Neural progenitor cell (in vitro differentiated cells): ENCODE measurements at regions not wholly inside any gene's neighbourhood (a gene's known extent, or its start where the extent isn't known, plus 50 kb on each side); places are given as distances from the start of the nearest gene placed in this dataset.

Experiments used
- DNase-seq: peaks from one replicate; pipeline ENCODE4 v3.0.0-alpha.2; 2016; ENCODE audit warnings: low spot score
- H2AFZ ChIP-seq: fragments of 200-600 bp; sonication (generic); replicated peaks from 2 replicates; pipeline ENCODE4 v1.6.1; 2016; ENCODE audit warnings: antibody characterized with exemption
- H3F3A ChIP-seq: fragments of 200-600 bp; sonication (generic); 2 replicates; pipeline ENCODE4 v1.6.1; 2016; ENCODE audit warnings: antibody characterized with exemption, low read depth
- H3K27ac ChIP-seq: fragments of 200-600 bp; sonication (generic); 2 replicates; pipeline ENCODE4 v1.5.1; 2016; ENCODE audit warnings: mild to moderate bottlenecking
- H3K27me3 ChIP-seq: fragments of 200-600 bp; sonication (generic); 2 replicates; pipeline ENCODE4 v1.6.1; 2016; ENCODE audit warnings: mild to moderate bottlenecking, moderate library complexity
- H3K36me3 ChIP-seq: fragments of 200-600 bp; sonication (generic); 2 replicates; pipeline ENCODE4 v1.5.1; 2016
- H3K4me1 ChIP-seq: fragments of 200-600 bp; sonication (generic); 2 replicates; pipeline ENCODE4 v1.6.1; 2016; ENCODE audit warnings: mixed run types
- H3K4me2 ChIP-seq: fragments of 200-600 bp; sonication (generic); 2 replicates; pipeline ENCODE4 v1.6.1; 2016
- H3K4me3 ChIP-seq: fragments of 200-600 bp; sonication (generic); 2 replicates; pipeline ENCODE4 v1.5.1; 2016
- H3K79me2 ChIP-seq: fragments of 200-600 bp; sonication (generic); 2 replicates; pipeline ENCODE4 v1.6.1; 2016; ENCODE audit warnings: low read depth
- H3K9ac ChIP-seq: fragments of 200-600 bp; sonication (generic); 2 replicates; pipeline ENCODE4 v1.6.1; 2016
- H3K9me3 ChIP-seq: fragments of 200-600 bp; sonication (generic); 2 replicates; pipeline ENCODE4 v1.5.1; 2016; ENCODE audit warnings: low read depth
- H4K20me1 ChIP-seq: fragments of 200-600 bp; sonication (generic); 2 replicates; pipeline ENCODE4 v1.6.1; 2016; ENCODE audit warnings: low read depth
- H3K27ac Mint-ChIP-seq: 3 replicates; pipeline ENCODE4 v1.8.0; 2021; ENCODE audit warnings: mixed read lengths
- H3K27me3 Mint-ChIP-seq: 2 replicates; pipeline ENCODE4 v1.8.0; 2022; ENCODE audit warnings: low read depth, mild to moderate bottlenecking, inconsistent platforms, moderate library complexity, mixed read lengths; ENCODE audit not compliant: insufficient read depth
- H3K36me3 Mint-ChIP-seq: 3 replicates; pipeline ENCODE4 v1.8.0; 2021; ENCODE audit warnings: mixed read lengths
- H3K4me1 Mint-ChIP-seq: 3 replicates; pipeline ENCODE4 v1.8.0; 2021; ENCODE audit warnings: mixed read lengths
- H3K4me3 Mint-ChIP-seq: 3 replicates; pipeline ENCODE4 v1.8.0; 2021; ENCODE audit warnings: mild to moderate bottlenecking, moderate library complexity, mixed read lengths
- H3K9me3 Mint-ChIP-seq: 3 replicates; pipeline ENCODE4 v1.8.0; 2020; ENCODE audit warnings: mixed read lengths
- CTCF ChIP-seq: fragments of 200-600 bp; sonication (generic); IDR thresholded peaks from 2 replicates; pipeline ENCODE4 v1.5.1; 2017; ENCODE audit warnings: antibody characterized with exemption, mild to moderate bottlenecking
- EZH2 ChIP-seq: fragments of 200-600 bp; sonication (generic); IDR thresholded peaks from 2 replicates; pipeline ENCODE4 v1.6.1; 2017; ENCODE audit warnings: antibody characterized with exemption, mild to moderate bottlenecking, moderate library complexity
- EZH2phosphoT487 ChIP-seq: fragments of 200-600 bp; sonication (generic); IDR thresholded peaks from 2 replicates; pipeline ENCODE4 v1.6.1; 2017; ENCODE audit warnings: antibody characterized with exemption

DNA sequence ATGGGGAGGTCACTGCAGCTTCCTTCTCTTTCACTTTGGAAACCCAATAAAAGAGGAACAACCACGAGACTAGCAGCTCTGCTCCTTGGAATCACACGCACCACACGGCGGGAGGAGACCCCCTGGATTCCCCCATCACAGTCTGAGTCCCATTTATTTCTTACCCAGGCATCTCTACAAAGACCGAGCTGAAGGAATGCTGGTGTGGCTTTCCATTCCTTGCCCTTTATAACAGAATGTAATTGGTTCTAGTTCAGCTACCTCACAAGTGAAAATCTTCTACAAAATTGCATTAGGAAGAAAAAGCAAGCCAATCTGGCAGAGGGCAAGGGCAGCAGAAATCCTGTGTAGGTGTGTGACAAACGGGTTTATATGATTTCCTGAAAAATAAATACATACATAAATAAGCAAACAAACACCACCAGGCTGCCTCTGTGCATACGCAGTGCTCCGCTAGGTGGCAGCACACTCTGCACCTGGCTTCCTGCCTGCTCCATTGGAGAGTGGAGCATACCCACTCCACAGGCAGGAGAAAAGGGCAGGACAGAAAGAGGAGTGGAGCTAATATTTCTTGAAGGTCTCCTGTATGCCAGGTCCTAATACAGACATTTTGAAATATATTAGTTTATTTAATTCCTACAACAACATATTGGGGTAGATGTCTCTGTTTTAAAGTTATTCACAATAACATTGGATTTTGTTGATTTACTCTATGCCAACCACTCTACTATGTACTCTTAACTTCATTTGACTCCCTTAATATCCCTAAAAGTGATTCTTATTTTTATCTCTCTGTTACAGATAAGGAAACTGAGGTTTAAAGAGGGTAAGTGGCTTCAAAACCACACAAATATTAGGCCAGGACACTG, 673.1 kb downstream of the KCNA4 start:
- no peaks in the 10 kb centered on the region for H3K36me3 ChIP-seq
- H4K20me1 ChIP-seq = no peaks in the 10 kb centered on the region
- H3K79me2 ChIP-seq = no peaks in the 10 kb centered on the region
- H3K27me3 Mint-ChIP-seq = no peaks in the 10 kb centered on the region
- H3K36me3 Mint-ChIP-seq = no peaks in the 10 kb centered on the region
- H3K4me1 Mint-ChIP-seq = no peaks in the 10 kb centered on the region
- no peak overlapping the region for H3K4me2 ChIP-seq
- TF ChIP-seq CTCF = peak; percentile 99
- no peak for TF ChIP-seq EZH2phosphoT487
- TF ChIP-seq EZH2 = no peak
- H3K4me1 ChIP-seq = no peaks in the 10 kb centered on the region
- H3F3A ChIP-seq = no peaks in the 10 kb centered on the region
- peak; percentile 73 for DNase-seq
- no peak overlapping the region for H3K9ac ChIP-seq
- H3K27ac Mint-ChIP-seq = no peak overlapping the region
- no peaks in the 10 kb centered on the region for H3K9me3 Mint-ChIP-seq
- H3K4me3 ChIP-seq = no peak overlapping the region
- no peak overlapping the region for H3K27ac ChIP-seq
- H3K9me3 ChIP-seq = no peaks in the 10 kb centered on the region
- no peak overlapping the region for H3K4me3 Mint-ChIP-seq
- peak overlapping the region; percentile 71 for H2AFZ ChIP-seq
- H3K27me3 ChIP-seq = no peaks in the 10 kb centered on the region

- no peak overlapping the region for H2AFZ ChIP-seq
- H3K4me1 ChIP-seq = no peaks in the 10 kb centered on the region
- H3K27ac ChIP-seq = no peak overlapping the region
- H3K27me3 ChIP-seq = peaks cover 3% of the 10 kb centered on the region
- Mint-ChIP-seq H3K27me3 (no peaks in the 10 kb centered on the region), H3K9me3 (no peaks in the 10 kb centered on the region), H3K36me3 (no peaks in the 10 kb centered on the region), H3K4me3 (no peak overlapping the region), H3K27ac (no peak overlapping the region), H3K4me1 (no peaks in the 10 kb centered on the region)
- no peaks in the 10 kb centered on the region for H3K79me2 ChIP-seq
- no peak for DNase-seq
- no peak overlapping the region for H3K9ac ChIP-seq
- H4K20me1 ChIP-seq = no peaks in the 10 kb centered on the region
- no peaks in the 10 kb centered on the region for H3K36me3 ChIP-seq
- no peak for TF ChIP-seq CTCF
- H3K4me2 ChIP-seq = no peak overlapping the region
- H3F3A ChIP-seq = no peaks in the 10 kb centered on the region
- H3K4me3 ChIP-seq = no peak overlapping the region
- H3K9me3 ChIP-seq = no peaks in the 10 kb centered on the region
Observed at GRCh38 chr11:29336727-29337575, 679.9 kb downstream of the KCNA4 start.

DNA sequence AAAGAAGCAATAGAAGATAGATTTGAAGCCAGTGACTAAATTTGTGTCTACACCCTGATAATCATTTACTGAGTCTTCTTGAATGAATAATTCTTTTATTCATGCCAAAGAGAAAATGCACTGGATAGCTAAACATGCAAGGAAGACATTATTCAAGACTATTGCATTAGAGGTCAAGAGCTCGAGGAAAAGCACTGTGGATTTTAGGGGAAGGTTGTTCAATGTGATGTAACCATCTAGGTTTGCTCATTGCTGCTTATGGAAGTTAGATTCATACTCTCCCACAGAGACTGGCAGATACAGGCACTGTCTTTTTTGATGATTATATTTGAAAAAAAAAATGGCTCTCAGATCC, 682.1 kb downstream of the KCNA4 start:
- DNase-seq = no peak
- no peaks in the 10 kb centered on the region for H3K4me1 ChIP-seq
- H3K4me3 Mint-ChIP-seq = no peak overlapping the region

More for the DNA sequence above, 682.1 kb downstream of the KCNA4 start:
- Histone ChIP-seq H3K4me3 (no peak overlapping the region), H3K27ac (no peak overlapping the region), H3K9ac (no peak overlapping the region), H3K79me2 (no peaks in the 10 kb centered on the region), H3K27me3 (peaks cover 3% of the 10 kb centered on the region), H3K36me3 (no peaks in the 10 kb centered on the region), H4K20me1 (no peaks in the 10 kb centered on the region), H3K4me2 (no peak overlapping the region), H3F3A (no peaks in the 10 kb centered on the region), H2AFZ (no peak overlapping the region), H3K9me3 (no peaks in the 10 kb centered on the region)
- Mint-ChIP-seq H3K27ac (no peak overlapping the region), H3K9me3 (no peaks in the 10 kb centered on the region), H3K4me1 (no peaks in the 10 kb centered on the region), H3K36me3 (no peaks in the 10 kb centered on the region), H3K27me3 (no peaks in the 10 kb centered on the region)
- no peak for TF ChIP-seq CTCF
- no peak for TF ChIP-seq EZH2
- TF ChIP-seq EZH2phosphoT487 = no peak
